ENCODE measurements at regions not wholly inside any gene's neighbourhood (a gene's known extent, or its start where the extent isn't known, plus 50 kb on each side); places are given as distances from the start of the nearest gene placed in this dataset.

DNA sequence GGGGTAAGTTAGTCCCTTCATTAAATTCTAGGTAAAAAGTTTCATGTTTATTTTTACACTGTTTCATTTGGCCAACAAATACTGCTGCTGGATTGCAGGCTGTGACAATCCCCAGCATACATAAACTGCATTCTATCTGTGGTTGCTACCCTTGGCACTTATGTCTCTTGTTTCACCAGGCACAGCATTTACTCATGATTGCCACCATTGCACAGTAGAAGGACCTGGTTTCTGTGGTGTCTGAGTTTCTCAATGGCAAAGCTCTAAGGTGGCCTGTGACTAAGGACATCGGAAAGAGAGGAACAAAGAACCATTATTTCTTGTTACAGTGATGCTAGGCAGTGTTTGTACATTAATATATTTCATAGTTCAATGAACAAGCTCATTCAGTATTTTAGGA lies 878.4 kb upstream of the NEGR1 start:
- TF ChIP-seq, protein P1, sequence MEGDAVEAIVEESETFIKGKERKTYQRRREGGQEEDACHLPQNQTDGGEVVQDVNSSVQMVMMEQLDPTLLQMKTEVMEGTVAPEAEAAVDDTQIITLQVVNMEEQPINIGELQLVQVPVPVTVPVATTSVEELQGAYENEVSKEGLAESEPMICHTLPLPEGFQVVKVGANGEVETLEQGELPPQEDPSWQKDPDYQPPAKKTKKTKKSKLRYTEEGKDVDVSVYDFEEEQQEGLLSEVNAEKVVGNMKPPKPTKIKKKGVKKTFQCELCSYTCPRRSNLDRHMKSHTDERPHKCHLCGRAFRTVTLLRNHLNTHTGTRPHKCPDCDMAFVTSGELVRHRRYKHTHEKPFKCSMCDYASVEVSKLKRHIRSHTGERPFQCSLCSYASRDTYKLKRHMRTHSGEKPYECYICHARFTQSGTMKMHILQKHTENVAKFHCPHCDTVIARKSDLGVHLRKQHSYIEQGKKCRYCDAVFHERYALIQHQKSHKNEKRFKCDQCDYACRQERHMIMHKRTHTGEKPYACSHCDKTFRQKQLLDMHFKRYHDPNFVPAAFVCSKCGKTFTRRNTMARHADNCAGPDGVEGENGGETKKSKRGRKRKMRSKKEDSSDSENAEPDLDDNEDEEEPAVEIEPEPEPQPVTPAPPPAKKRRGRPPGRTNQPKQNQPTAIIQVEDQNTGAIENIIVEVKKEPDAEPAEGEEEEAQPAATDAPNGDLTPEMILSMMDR (IDR thresholded peaks at IDR 0.05): no peak
- TF ChIP-seq EZH2 (IDR thresholded peaks at IDR 0.05; ENCODE audit: borderline replicate concordance, insufficient read depth, low read depth, low read length, poor library complexity, severe bottlenecking): no peak

Data from B cell (primary cell).